Liver (tissue), 7 donors: ENCODE measurements at regions not wholly inside any gene's neighbourhood (a gene's known extent, or its start where the extent isn't known, plus 50 kb on each side); places are given as distances from the start of the nearest gene placed in this dataset.

ENCODE experiments used
- DNase-seq: peaks from one replicate; pipeline ENCODE4 v3.0.0-alpha.2; 2017; ENCODE audit warnings: low spot score
- H3K27ac ChIP-seq, 2 donors: one replicate each; pipeline ENCODE4 v1.7.0; 2013; ENCODE audit warnings: inconsistent platforms in 2 of 2, low read length in 2 of 2, control low read depth in 1 of 2, low read depth in 1 of 2, mild to moderate bottlenecking in 1 of 2
- H3K27me3 ChIP-seq, 4 donors: one replicate each; pipeline versions ENCODE4 v1.6.1 to v1.7.0; 2013; ENCODE audit warnings: low read length in 3 of 4, inconsistent platforms in 1 of 4, mild to moderate bottlenecking in 1 of 4, moderate library complexity in 1 of 4; ENCODE audit not compliant: control insufficient read depth in 4 of 4, insufficient read depth in 4 of 4
- H3K36me3 ChIP-seq, 4 donors: one replicate each; pipeline versions ENCODE4 v1.6.1 to v1.7.0; 2013; ENCODE audit warnings: low read length in 3 of 4, mild to moderate bottlenecking in 3 of 4, low read depth in 1 of 4, moderate library complexity in 1 of 4; ENCODE audit not compliant: control insufficient read depth in 4 of 4, insufficient read depth in 3 of 4
- H3K4me1 ChIP-seq, 4 donors: one replicate each; pipeline versions ENCODE4 v1.6.1 to v1.7.0; 2013; ENCODE audit warnings: low read length in 3 of 4, mild to moderate bottlenecking in 3 of 4, moderate library complexity in 1 of 4; ENCODE audit not compliant: control insufficient read depth in 4 of 4, insufficient read depth in 4 of 4
- H3K4me3 ChIP-seq, 3 donors: one replicate each; pipeline versions ENCODE4 v1.6.1 to v1.7.0; 2013; ENCODE audit warnings: low read length in 3 of 3, control low read depth in 1 of 3, low read depth in 1 of 3, mild to moderate bottlenecking in 1 of 3
- H3K9ac ChIP-seq, 2 donors: one replicate each; pipeline ENCODE4 v1.7.0; 2013; ENCODE audit warnings: low read length in 2 of 2, mild to moderate bottlenecking in 2 of 2, moderate library complexity in 2 of 2, control low read depth in 1 of 2, low read depth in 1 of 2
- H3K9me3 ChIP-seq, 4 donors: one replicate each; pipeline versions ENCODE4 v1.6.1 to v1.7.0; 2013; ENCODE audit warnings: low read length in 3 of 4; ENCODE audit not compliant: control insufficient read depth in 4 of 4
- EGR1 ChIP-seq, 2 donors: IDR thresholded peaks; 2 replicates each; pipeline ENCODE4 v1.6.1; 2016 to 2018; ENCODE audit warnings: antibody characterized with exemption in 2 of 2, low read depth in 2 of 2
- FOXA1 ChIP-seq: IDR thresholded peaks from 2 replicates; pipeline ENCODE4 v1.6.1; 2016; ENCODE audit warnings: antibody characterized with exemption
- FOXA2 ChIP-seq: IDR thresholded peaks from 2 replicates; pipeline ENCODE4 v1.6.1; 2016; ENCODE audit warnings: antibody characterized with exemption
- GABPA ChIP-seq, 2 donors: IDR thresholded peaks in 1 of 2; conservative IDR thresholded peaks in 1 of 2; 2 replicates each; pipeline ENCODE4 v1.6.1; 2016; ENCODE audit warnings: antibody characterized with exemption in 2 of 2, mild to moderate bottlenecking in 1 of 2, moderate library complexity in 1 of 2
- HNF4A ChIP-seq, 2 donors: conservative IDR thresholded peaks; 2 replicates each; pipeline ENCODE4 v1.6.1; 2016; ENCODE audit warnings: antibody characterized with exemption in 2 of 2, mild to moderate bottlenecking in 2 of 2
- HNF4G ChIP-seq: IDR thresholded peaks from 2 replicates; pipeline ENCODE4 v1.6.1; 2016; ENCODE audit warnings: antibody characterized with exemption
- JUND ChIP-seq, 2 donors: IDR thresholded peaks; 2 replicates each; pipeline ENCODE4 v1.6.1; 2016; ENCODE audit warnings: antibody characterized with exemption in 2 of 2
- NR2F2 ChIP-seq: IDR thresholded peaks from 2 replicates; pipeline ENCODE4 v1.6.1; 2016; ENCODE audit warnings: antibody characterized with exemption
- RAD21 ChIP-seq, 2 donors: IDR thresholded peaks; 2 replicates each; pipeline ENCODE4 v1.6.1; 2016; ENCODE audit warnings: antibody characterized with exemption in 2 of 2, mild to moderate bottlenecking in 2 of 2
- RXRA ChIP-seq, 2 donors: IDR thresholded peaks; 2 replicates each; pipeline ENCODE4 v1.6.1; 2017 to 2018; ENCODE audit warnings: antibody characterized with exemption in 2 of 2, mild to moderate bottlenecking in 1 of 2
- SP1 ChIP-seq: IDR thresholded peaks from 2 replicates; pipeline ENCODE4 v1.6.1; 2018; ENCODE audit warnings: antibody characterized with exemption, mild to moderate bottlenecking
- WGBS: extraction: QIAGEN DNeasy Blood & Tissue Kit; methylation state at CpG from one replicate; pipeline ENCODE4 v1.1.7; 2013; 5-methylcytosine and 5-hydroxymethylcytosine counted together
- TF ChIP-seq, protein P1 (sequence below): IDR thresholded peaks from 2 replicates; pipeline ENCODE4 v1.6.1; 2016; ENCODE audit warnings: antibody characterized with exemption
- TF ChIP-seq, protein P2 (sequence below): IDR thresholded peaks from 2 replicates; pipeline ENCODE4 v1.6.1; 2016; ENCODE audit warnings: antibody characterized with exemption, mild to moderate bottlenecking
- TF ChIP-seq, protein P3 (sequence below): IDR thresholded peaks from 2 replicates; pipeline ENCODE4 v1.6.1; 2016; ENCODE audit warnings: antibody characterized with exemption
- TF ChIP-seq, protein P4 (sequence below): IDR thresholded peaks from 2 replicates; pipeline ENCODE4 v1.6.1; 2016; ENCODE audit warnings: antibody characterized with exemption
- donor health status: healthy.
- donor health status: healthy.
- donor health status: healthy.
- donor health status: healthy.

DNA sequence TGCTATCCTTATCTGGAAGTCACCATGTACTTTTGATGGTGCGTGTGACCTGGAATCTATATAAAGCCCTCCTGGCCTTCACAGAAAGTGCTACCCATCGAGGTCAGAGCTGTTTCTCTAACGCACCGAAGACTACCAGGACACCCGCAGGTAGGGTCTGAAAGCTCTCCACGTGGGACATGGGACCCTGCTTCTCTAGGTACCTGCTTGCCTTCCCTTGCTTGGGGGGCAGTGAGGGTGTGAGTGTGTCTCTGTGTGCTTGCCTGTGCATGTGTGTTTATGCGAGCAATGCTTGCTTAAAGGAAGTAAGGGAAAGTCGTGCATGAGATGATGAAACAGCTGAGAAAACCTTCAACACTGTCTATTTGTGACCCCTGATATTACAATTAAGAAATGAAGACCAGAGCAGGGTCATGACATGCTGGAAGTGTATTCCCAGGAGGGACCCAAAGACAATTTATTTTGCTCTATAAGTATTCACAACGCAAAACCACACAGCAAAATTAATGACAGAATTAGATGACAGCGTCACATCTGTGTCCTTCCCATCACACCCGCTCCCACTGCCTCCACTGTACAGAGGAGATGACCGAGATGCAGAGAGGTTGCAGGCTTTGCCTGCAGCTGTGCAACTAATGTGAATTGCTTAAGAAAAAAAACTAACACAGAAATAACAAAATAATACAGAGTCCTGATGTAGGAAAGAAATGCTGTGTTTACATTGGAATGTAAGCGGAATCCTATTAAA, 76.4 kb upstream of the HELT start:
- TF ChIP-seq FOXA1 (no peak), RXRA (IDR thresholded peaks at IDR 0.05) (no peak), RAD21 (IDR thresholded peaks at IDR 0.05) (no peak), NR2F2 (no peak), FOXA2 (no peak), HNF4A (conservative IDR thresholded peaks at IDR 0.05) (no peak), HNF4G (no peak), GABPA (IDR thresholded peaks at IDR 0.05 in 1 of 2, conservative IDR thresholded peaks at IDR 0.05 in 1 of 2) (no peak), SP1 (no peak), EGR1 (IDR thresholded peaks at IDR 0.05; ENCODE audit: low read depth in 2 of 2) (no peak), JUND (IDR thresholded peaks at IDR 0.05) (no peak)
- TF ChIP-seq, protein P1, sequence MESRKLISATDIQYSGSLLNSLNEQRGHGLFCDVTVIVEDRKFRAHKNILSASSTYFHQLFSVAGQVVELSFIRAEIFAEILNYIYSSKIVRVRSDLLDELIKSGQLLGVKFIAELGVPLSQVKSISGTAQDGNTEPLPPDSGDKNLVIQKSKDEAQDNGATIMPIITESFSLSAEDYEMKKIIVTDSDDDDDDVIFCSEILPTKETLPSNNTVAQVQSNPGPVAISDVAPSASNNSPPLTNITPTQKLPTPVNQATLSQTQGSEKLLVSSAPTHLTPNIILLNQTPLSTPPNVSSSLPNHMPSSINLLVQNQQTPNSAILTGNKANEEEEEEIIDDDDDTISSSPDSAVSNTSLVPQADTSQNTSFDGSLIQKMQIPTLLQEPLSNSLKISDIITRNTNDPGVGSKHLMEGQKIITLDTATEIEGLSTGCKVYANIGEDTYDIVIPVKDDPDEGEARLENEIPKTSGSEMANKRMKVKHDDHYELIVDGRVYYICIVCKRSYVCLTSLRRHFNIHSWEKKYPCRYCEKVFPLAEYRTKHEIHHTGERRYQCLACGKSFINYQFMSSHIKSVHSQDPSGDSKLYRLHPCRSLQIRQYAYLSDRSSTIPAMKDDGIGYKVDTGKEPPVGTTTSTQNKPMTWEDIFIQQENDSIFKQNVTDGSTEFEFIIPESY: no peak
- TF ChIP-seq, protein P2, sequence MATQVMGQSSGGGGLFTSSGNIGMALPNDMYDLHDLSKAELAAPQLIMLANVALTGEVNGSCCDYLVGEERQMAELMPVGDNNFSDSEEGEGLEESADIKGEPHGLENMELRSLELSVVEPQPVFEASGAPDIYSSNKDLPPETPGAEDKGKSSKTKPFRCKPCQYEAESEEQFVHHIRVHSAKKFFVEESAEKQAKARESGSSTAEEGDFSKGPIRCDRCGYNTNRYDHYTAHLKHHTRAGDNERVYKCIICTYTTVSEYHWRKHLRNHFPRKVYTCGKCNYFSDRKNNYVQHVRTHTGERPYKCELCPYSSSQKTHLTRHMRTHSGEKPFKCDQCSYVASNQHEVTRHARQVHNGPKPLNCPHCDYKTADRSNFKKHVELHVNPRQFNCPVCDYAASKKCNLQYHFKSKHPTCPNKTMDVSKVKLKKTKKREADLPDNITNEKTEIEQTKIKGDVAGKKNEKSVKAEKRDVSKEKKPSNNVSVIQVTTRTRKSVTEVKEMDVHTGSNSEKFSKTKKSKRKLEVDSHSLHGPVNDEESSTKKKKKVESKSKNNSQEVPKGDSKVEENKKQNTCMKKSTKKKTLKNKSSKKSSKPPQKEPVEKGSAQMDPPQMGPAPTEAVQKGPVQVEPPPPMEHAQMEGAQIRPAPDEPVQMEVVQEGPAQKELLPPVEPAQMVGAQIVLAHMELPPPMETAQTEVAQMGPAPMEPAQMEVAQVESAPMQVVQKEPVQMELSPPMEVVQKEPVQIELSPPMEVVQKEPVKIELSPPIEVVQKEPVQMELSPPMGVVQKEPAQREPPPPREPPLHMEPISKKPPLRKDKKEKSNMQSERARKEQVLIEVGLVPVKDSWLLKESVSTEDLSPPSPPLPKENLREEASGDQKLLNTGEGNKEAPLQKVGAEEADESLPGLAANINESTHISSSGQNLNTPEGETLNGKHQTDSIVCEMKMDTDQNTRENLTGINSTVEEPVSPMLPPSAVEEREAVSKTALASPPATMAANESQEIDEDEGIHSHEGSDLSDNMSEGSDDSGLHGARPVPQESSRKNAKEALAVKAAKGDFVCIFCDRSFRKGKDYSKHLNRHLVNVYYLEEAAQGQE: no peak
- TF ChIP-seq, protein P3, sequence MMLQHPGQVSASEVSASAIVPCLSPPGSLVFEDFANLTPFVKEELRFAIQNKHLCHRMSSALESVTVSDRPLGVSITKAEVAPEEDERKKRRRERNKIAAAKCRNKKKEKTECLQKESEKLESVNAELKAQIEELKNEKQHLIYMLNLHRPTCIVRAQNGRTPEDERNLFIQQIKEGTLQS: no peak
- TF ChIP-seq, protein P4, sequence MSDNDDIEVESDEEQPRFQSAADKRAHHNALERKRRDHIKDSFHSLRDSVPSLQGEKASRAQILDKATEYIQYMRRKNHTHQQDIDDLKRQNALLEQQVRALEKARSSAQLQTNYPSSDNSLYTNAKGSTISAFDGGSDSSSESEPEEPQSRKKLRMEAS: no peak
- Histone ChIP-seq H3K4me1 (peaks cover 0 to 3% (median 0%) of the 10 kb centered on the region in 4 donors), H3K4me3 (no peak overlapping the region), H3K9ac (no peak overlapping the region), H3K36me3 (no peaks in the 10 kb centered on the region), H3K27ac (no peak overlapping the region), H3K9me3 (no peaks in the 10 kb centered on the region), H3K27me3 (no peaks in the 10 kb centered on the region)
- WGBS: 88% methylated on average over 13 of the region's 13 CpGs
- no peak for DNase-seq

DNA sequence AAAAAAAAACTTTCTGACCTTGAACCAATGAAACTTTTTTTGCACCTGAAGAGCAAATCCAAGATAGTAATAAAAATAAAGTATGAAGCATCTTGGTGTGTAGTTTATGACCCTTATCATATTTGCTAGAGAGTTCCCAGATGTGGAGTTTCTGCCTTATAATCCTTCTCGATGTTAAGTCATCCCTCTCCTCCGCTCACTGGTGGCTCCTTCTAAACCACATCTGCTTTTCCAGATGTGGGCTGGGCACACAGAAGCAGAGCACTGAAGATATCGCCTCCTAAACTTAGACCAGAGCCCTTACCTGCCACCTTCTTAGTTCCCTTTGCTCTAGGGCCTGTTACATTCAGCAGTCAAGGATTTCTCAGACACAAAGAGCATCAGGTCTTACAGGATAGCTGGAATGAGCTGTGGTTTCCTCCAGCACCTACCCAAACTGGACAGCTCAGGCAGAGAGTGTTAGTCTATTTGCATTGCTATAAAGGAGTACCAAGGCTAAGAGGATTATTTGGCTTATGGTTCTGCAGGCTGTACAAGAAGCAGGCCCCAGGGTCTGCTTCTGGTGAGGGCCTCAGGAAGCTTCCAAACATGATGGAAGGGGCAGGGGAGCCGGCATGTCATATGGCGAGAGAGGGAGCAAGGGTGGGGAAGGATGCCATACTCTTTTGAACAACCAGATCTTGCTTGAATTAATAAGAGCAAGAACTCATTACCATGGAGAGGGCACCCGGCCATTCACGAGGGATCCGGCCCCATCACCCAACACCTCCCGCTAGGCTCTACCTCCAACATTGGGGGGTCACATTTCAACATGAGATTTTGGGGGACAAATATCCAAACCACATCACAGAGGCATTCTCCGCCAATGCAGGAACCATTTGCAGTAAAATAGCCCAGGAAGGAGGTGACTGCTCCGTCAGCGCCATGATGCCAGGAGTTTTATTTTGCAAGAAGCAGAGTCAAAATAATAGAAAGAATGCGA, 75.6 kb upstream of the HELT start:
- Histone ChIP-seq H3K27me3 (no peaks in the 10 kb centered on the region), H3K9me3 (no peaks in the 10 kb centered on the region), H3K4me3 (no peak overlapping the region), H3K4me1 (no peaks in the 10 kb centered on the region), H3K36me3 (no peaks in the 10 kb centered on the region), H3K9ac (no peak overlapping the region), H3K27ac (no peak overlapping the region)
- DNase-seq: no peak
- WGBS: 95% methylated on average over 13 of the region's 13 CpGs
- TF ChIP-seq GABPA (IDR thresholded peaks at IDR 0.05 in 1 of 2, conservative IDR thresholded peaks at IDR 0.05 in 1 of 2) (no peak), HNF4A (conservative IDR thresholded peaks at IDR 0.05) (no peak)
- TF ChIP-seq, protein P2: peak; percentile 73
